AG10803 (cell line): ENCODE measurements at regions not wholly inside any gene's neighbourhood (a gene's known extent, or its start where the extent isn't known, plus 50 kb on each side); places are given as distances from the start of the nearest gene placed in this dataset.
A peak's percentile ranks its signal among the peaks of the same experiment; 100 is the strongest.
"Not testable (repeated sequence)": the region's sequence is repeated elsewhere in the genome, so short reads cannot be mapped to it uniquely, and the experiment has no call there.

Experiments used
- DNase-seq: peaks from one replicate; pipeline ENCODE4 v3.0.0; 2010; ENCODE audit warnings: low read depth
- H3K4me3 ChIP-seq: 2 replicates; pipeline ENCODE4 v1.5.1; 2011; ENCODE audit warnings: mild to moderate bottlenecking, low read length, control low read depth
- CTCF ChIP-seq: conservative IDR thresholded peaks from 2 replicates; pipeline ENCODE4 v1.5.1; 2011; ENCODE audit warnings: mild to moderate bottlenecking, low read length, control low read depth, inconsistent platforms

DNA sequence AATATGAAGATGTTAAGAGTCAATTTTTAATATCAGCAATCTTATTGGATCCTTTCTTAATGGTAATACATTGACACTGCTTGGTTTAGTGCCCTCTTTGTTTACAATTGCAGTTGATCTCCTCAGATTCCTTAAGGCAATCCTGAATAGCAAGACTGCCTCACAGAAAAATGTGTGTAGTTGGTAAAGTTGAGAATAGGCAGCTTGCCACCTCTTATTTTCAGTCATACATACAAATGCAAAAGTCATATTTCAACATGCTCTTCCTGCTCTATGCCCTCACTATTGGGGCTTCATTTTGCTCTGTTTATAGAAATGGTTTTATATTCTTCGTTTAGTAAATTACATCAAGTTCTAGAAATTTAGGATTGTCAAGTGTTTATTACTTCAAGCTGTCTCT, 661.1 kb upstream of the ANKRD30A start:
- peak; percentile 29 for DNase-seq
- H3K4me3 ChIP-seq = no peak overlapping the region
- no peak for TF ChIP-seq CTCF

- TF ChIP-seq CTCF = no peak
- no peak for DNase-seq
These were observed 662.0 kb upstream of the ANKRD30A start for GRCh38 chr10:36463390-36463789.

DNA sequence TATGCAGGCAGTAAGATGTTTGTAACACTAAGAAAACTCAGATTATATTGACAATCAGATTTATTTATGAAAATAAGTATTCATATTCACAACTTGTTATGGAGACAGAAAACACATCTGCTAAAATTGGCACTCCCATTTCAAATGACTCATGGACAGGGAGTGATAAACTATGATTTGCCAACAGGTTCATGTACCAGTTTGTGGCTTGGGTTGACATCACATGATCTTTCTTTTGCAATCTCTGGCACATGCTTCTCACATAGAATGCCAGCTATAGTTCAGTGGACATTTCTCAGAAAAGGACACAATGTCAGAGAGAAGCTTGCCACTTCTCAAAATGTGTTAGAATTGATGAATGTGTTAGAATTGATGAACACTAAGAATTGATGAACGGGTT, 663.2 kb upstream of the ANKRD30A start:
- no peak overlapping the region for H3K4me3 ChIP-seq
- TF ChIP-seq CTCF = no peak
- DNase-seq = peak; percentile 80

More at GRCh38 chr10:36463390-36463789, 662.0 kb upstream of the ANKRD30A start:
- H3K4me3 ChIP-seq = no peak overlapping the region

GRCh38 chr10:36458437-36458836, 667.0 kb upstream of the ANKRD30A start:
- not testable (repeated sequence) for H3K4me3 ChIP-seq

GRCh38 chr10:36457751-36458150, 667.6 kb upstream of the ANKRD30A start:
- TF ChIP-seq CTCF = no peak
- DNase-seq = no peak
- H3K4me3 ChIP-seq = no peak overlapping the region

More at GRCh38 chr10:36458437-36458836, 667.0 kb upstream of the ANKRD30A start:
- DNase-seq = not testable (repeated sequence)

DNA sequence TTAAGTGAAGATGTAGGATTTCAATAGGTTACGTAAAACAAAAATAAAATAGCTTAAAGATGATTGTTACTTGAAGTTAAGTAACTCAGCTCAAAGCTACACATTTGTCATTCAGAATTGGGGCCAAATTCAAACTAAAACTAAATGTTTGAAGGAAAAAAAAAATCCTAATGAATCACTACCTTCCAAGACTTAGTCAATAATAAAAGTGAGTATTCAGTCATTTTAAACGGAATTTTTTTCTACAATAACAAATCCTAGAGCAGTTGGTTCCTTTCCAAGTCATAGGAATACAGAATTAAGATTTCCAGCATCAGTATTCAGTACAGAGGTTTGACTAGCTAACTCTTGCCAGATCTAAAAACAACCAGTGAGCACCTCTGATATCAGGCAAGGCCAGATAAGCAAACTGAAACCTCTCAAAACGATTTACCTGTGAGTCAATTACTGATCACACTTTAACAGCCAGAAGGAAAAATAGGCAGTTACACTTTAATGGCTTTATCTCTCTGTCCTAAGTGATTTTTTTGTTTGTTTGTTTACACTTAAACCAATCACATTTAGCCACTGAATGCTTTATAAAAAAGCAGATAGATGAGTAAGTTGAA, 669.8 kb upstream of the ANKRD30A start:
- peak; percentile 40 for DNase-seq
- H3K4me3 ChIP-seq = no peak overlapping the region
- TF ChIP-seq CTCF = no peak

- DNase-seq = no peak
- no peak overlapping the region for H3K4me3 ChIP-seq
- no peak for TF ChIP-seq CTCF
These were observed 672.5 kb upstream of the ANKRD30A start for GRCh38 chr10:36452851-36453250.
